ENCODE measurements at regions not wholly inside any gene's neighbourhood (a gene's known extent, or its start where the extent isn't known, plus 50 kb on each side); places are given as distances from the start of the nearest gene placed in this dataset.

DNA sequence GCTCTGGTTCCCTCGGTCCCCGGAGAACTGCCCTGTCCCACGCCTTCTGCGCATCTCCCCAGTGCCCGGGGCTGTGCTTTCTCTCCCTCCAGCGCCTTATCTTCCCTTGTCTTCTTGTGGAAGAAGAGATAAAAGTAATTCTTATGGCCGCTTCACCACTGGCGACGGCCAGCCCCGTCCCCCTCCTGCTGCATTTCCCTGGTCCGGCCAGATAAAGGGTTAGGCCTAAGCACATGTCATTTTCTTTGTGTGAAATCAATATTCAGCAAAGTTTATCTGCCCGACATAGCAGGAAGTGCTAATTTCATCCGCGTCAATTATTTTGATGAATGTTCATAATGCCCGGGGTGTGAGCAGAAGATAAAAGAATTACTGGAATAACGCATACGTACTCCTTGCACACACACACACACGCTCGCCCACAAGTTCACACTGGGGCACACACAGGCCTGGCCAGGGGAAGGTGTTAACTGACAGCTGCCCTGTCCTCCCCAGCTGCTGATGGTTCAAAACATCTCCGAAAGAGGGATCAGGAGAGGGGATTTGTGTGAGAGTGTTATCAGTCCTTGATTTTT, 177.7 kb upstream of the LHX5 start:
- H3K4me1 Mint-ChIP-seq = peaks cover 8% of the 10 kb centered on the region
- H3K36me3 Mint-ChIP-seq (ENCODE audit: low read depth) = no peaks in the 10 kb centered on the region
- H3K9ac ChIP-seq (ENCODE audit: extremely low read depth, low read length, poor library complexity, severe bottlenecking) = no peak overlapping the region
- H3K27ac Mint-ChIP-seq = no peak overlapping the region
- H3K27me3 ChIP-seq (ENCODE audit: control insufficient read depth, insufficient read depth, low read length, poor library complexity, severe bottlenecking) = peaks cover 7% of the 10 kb centered on the region
- peaks cover 8% of the 10 kb centered on the region for H3K9me3 ChIP-seq (ENCODE audit: control insufficient read depth, low read length)
- H3K27me3 Mint-ChIP-seq (ENCODE audit: insufficient read depth) = peaks cover 23% of the 10 kb centered on the region
- TF ChIP-seq, protein P1, sequence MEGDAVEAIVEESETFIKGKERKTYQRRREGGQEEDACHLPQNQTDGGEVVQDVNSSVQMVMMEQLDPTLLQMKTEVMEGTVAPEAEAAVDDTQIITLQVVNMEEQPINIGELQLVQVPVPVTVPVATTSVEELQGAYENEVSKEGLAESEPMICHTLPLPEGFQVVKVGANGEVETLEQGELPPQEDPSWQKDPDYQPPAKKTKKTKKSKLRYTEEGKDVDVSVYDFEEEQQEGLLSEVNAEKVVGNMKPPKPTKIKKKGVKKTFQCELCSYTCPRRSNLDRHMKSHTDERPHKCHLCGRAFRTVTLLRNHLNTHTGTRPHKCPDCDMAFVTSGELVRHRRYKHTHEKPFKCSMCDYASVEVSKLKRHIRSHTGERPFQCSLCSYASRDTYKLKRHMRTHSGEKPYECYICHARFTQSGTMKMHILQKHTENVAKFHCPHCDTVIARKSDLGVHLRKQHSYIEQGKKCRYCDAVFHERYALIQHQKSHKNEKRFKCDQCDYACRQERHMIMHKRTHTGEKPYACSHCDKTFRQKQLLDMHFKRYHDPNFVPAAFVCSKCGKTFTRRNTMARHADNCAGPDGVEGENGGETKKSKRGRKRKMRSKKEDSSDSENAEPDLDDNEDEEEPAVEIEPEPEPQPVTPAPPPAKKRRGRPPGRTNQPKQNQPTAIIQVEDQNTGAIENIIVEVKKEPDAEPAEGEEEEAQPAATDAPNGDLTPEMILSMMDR (conservative IDR thresholded peaks at IDR 0.05) = no peak
- H3K36me3 ChIP-seq (ENCODE audit: control insufficient read depth, insufficient read depth, low read length) = no peaks in the 10 kb centered on the region
- peaks cover 3% of the 10 kb centered on the region for H3K4me1 ChIP-seq (ENCODE audit: control insufficient read depth, insufficient read depth, low read length)
- H3K4me3 ChIP-seq (ENCODE audit: low read length) = no peak overlapping the region
- H3K9me3 Mint-ChIP-seq = peaks cover 8% of the 10 kb centered on the region
- 79 to 87% methylated on average over 15 to 20 of the region's 20 CpGs for WGBS, 2 experiments (ENCODE audit: insufficient coverage in 1 of 2, insufficient read length in 1 of 2)
- DNase-seq = no peak
- H3K4me3 Mint-ChIP-seq = no peak overlapping the region
- no peak overlapping the region for H3K27ac ChIP-seq (ENCODE audit: low read depth, low read length)

DNA sequence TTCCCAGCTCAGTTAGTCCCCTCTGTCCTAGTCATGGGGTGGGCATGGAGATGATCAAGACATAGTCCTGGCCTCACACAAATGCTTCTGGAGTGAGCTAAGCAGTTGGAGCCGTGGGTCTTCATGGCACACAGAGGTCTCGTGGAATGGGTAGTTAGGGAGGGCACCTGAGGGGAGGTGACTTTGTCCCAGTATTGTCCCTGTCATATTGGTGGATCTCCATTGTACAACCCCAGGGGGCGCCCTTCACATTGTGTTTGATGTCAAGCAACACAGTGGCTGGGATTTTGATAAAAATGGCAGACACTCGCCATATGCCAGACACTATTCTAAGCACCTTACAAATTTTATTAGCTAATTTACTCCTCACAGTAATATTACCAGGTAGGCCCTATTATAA, 175.4 kb upstream of the LHX5 start:
- Mint-ChIP-seq H3K4me1 (peaks cover 17% of the 10 kb centered on the region), H3K36me3 (ENCODE audit: low read depth) (no peaks in the 10 kb centered on the region), H3K9me3 (peaks cover 2% of the 10 kb centered on the region), H3K4me3 (no peak overlapping the region), H3K27me3 (ENCODE audit: insufficient read depth) (peaks cover 42% of the 10 kb centered on the region), H3K27ac (no peak overlapping the region)
- H3K27ac ChIP-seq (ENCODE audit: low read depth, low read length) = no peak overlapping the region
- TF ChIP-seq, protein P1 (conservative IDR thresholded peaks at IDR 0.05) = peak; percentile 71
- no peak overlapping the region for H3K9ac ChIP-seq (ENCODE audit: extremely low read depth, low read length, poor library complexity, severe bottlenecking)
- no peak overlapping the region for H3K4me3 ChIP-seq (ENCODE audit: low read length)
- DNase-seq = peak; percentile 79
- H3K9me3 ChIP-seq (ENCODE audit: control insufficient read depth, low read length) = no peaks in the 10 kb centered on the region
- H3K36me3 ChIP-seq (ENCODE audit: control insufficient read depth, insufficient read depth, low read length) = no peaks in the 10 kb centered on the region
- 78 to 100% methylated on average over 1 to 4 of the region's 4 CpGs for WGBS, 2 experiments (ENCODE audit: insufficient coverage in 1 of 2, insufficient read length in 1 of 2)
- peaks cover 3% of the 10 kb centered on the region for H3K4me1 ChIP-seq (ENCODE audit: control insufficient read depth, insufficient read depth, low read length)
- peaks cover 16% of the 10 kb centered on the region for H3K27me3 ChIP-seq (ENCODE audit: control insufficient read depth, insufficient read depth, low read length, poor library complexity, severe bottlenecking)

DNA sequence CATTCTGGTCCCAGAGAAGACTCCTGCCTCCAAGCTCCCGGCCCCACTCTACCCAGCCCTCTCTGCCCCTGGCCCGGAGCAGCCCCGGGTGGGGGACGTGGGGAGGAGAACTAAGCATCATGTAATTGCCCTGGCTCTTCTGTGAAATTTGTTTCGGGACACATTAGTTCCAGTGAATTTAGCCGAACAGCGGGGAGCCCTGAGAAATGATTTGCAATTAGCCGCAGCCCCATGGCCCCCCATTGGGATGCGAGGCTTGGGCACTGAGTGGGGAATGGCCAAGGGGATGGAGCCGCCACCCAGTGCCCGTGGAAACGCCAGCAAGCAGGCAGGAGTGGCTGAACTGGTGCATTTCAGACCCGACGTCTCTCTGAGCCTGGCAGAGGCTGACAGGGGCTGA, 173.9 kb upstream of the LHX5 start:
- H3K9ac ChIP-seq (ENCODE audit: extremely low read depth, low read length, poor library complexity, severe bottlenecking) = no peak overlapping the region
- Mint-ChIP-seq H3K4me3 (no peak overlapping the region), H3K27ac (no peak overlapping the region), H3K9me3 (peaks cover 2% of the 10 kb centered on the region), H3K36me3 (ENCODE audit: low read depth) (no peaks in the 10 kb centered on the region), H3K27me3 (ENCODE audit: insufficient read depth) (peaks cover 54% of the 10 kb centered on the region), H3K4me1 (peaks cover 22% of the 10 kb centered on the region)
- H3K27ac ChIP-seq (ENCODE audit: low read depth, low read length) = no peak overlapping the region
- H3K9me3 ChIP-seq (ENCODE audit: control insufficient read depth, low read length) = no peaks in the 10 kb centered on the region
- H3K4me1 ChIP-seq (ENCODE audit: control insufficient read depth, insufficient read depth, low read length) = peaks cover 3% of the 10 kb centered on the region
- TF ChIP-seq, protein P1 (conservative IDR thresholded peaks at IDR 0.05) = no peak
- no peak for DNase-seq
- H3K27me3 ChIP-seq (ENCODE audit: control insufficient read depth, insufficient read depth, low read length, poor library complexity, severe bottlenecking) = peaks cover 16% of the 10 kb centered on the region
- H3K36me3 ChIP-seq (ENCODE audit: control insufficient read depth, insufficient read depth, low read length) = no peaks in the 10 kb centered on the region
- no peak overlapping the region for H3K4me3 ChIP-seq (ENCODE audit: low read length)
- WGBS, 2 experiments (ENCODE audit: insufficient coverage in 1 of 2, insufficient read length in 1 of 2) = 61 to 68% methylated on average over 10 to 14 of the region's 14 CpGs
